HG03175 (cell line): ENCODE measurements at regions not wholly inside any gene's neighbourhood (a gene's known extent, or its start where the extent isn't known, plus 50 kb on each side); places are given as distances from the start of the nearest gene placed in this dataset.

Source experiments
- ATAC-seq: cut with Tn5 transposase; IDR thresholded peaks from one replicate; pipeline ENCODE4 v1.9.1; 2021; ENCODE audit warnings: mild to moderate bottlenecking, moderate library complexity; ENCODE audit not compliant: unreplicated experiment

- no peak for ATAC-seq
Observed at GRCh38 chr12:90020436-90020835, 311.8 kb upstream of the ATP2B1 start.

GRCh38 chr12:90020014-90020413 lies 311.4 kb upstream of the ATP2B1 start:
- no peak for ATAC-seq

- no peak for ATAC-seq
Observed at GRCh38 chr12:90017316-90017715, 308.7 kb upstream of the ATP2B1 start.

GRCh38 chr12:90015228-90015627 lies 306.6 kb upstream of the ATP2B1 start:
- ATAC-seq = no peak

- ATAC-seq = no peak
Observed at GRCh38 chr12:90013409-90013808, 304.8 kb upstream of the ATP2B1 start.

GRCh38 chr12:90010089-90010488 lies 301.5 kb upstream of the ATP2B1 start:
- no peak for ATAC-seq

- no peak for ATAC-seq
Observed at GRCh38 chr12:90008277-90008676, 299.6 kb upstream of the ATP2B1 start.

GRCh38 chr12:90004319-90005074 lies 295.9 kb upstream of the ATP2B1 start:
- no peak for ATAC-seq

GRCh38 chr12:90003688-90004087 lies 295.1 kb upstream of the ATP2B1 start:
- no peak for ATAC-seq

- ATAC-seq = no peak
Observed at GRCh38 chr12:90000721-90001120, 292.1 kb upstream of the ATP2B1 start.

GRCh38 chr12:89999699-90000505 lies 291.3 kb upstream of the ATP2B1 start:
- no peak for ATAC-seq

- no peak for ATAC-seq
Observed at GRCh38 chr12:89995870-89996269, 287.2 kb upstream of the ATP2B1 start.

GRCh38 chr12:89994911-89995310 lies 286.3 kb upstream of the ATP2B1 start:
- ATAC-seq = no peak

- no peak for ATAC-seq
Observed at GRCh38 chr12:89993632-89994031, 285.0 kb upstream of the ATP2B1 start.

GRCh38 chr12:89992668-89993451 lies 284.2 kb upstream of the ATP2B1 start:
- ATAC-seq = no peak

GRCh38 chr12:89991807-89992590 lies 283.4 kb upstream of the ATP2B1 start:
- no peak for ATAC-seq

GRCh38 chr12:89988188-89988915 lies 279.7 kb upstream of the ATP2B1 start:
- no peak for ATAC-seq

GRCh38 chr12:89985935-89986334 lies 277.3 kb upstream of the ATP2B1 start:
- no peak for ATAC-seq

GRCh38 chr12:89984846-89985245 lies 276.2 kb upstream of the ATP2B1 start:
- ATAC-seq = no peak

GRCh38 chr12:89983622-89984021 lies 275.0 kb upstream of the ATP2B1 start:
- no peak for ATAC-seq
